Small intestine (tissue), 7 donors: ENCODE measurements at regions not wholly inside any gene's neighbourhood (a gene's known extent, or its start where the extent isn't known, plus 50 kb on each side); places are given as distances from the start of the nearest gene placed in this dataset.

Source experiments
- DNase-seq, 2 donors: peaks; one replicate each; pipeline versions ENCODE4 v3.0.0 to v3.0.0-alpha.2; 2013
- FAIRE-seq: peaks from 2 replicates; lab custom pipeline; 2012; peaks lifted over from hg19 to GRCh38; lab: Jason Lieb, UNC
- H3K27ac ChIP-seq, 3 donors: one replicate each; pipeline ENCODE4 v1.5.1; 2013; ENCODE audit warnings: low read length in 2 of 3, mild to moderate bottlenecking in 2 of 3, control low read depth in 1 of 3, inconsistent platforms in 1 of 3, low read depth in 1 of 3, moderate library complexity in 1 of 3
- H3K27me3 ChIP-seq, 3 donors: one replicate each; pipeline ENCODE4 v1.6.1; 2013; ENCODE audit warnings: low read length in 3 of 3, inconsistent platforms in 1 of 3; ENCODE audit not compliant: control insufficient read depth in 3 of 3, insufficient read depth in 3 of 3
- H3K36me3 ChIP-seq, 3 donors: one replicate each; pipeline ENCODE4 v1.6.1; 2013; ENCODE audit warnings: low read length in 3 of 3, inconsistent platforms in 1 of 3, low read depth in 1 of 3, mild to moderate bottlenecking in 1 of 3, moderate library complexity in 1 of 3; ENCODE audit not compliant: control insufficient read depth in 3 of 3, insufficient read depth in 2 of 3
- H3K4me1 ChIP-seq, 3 donors: one replicate each; pipeline ENCODE4 v1.6.1; 2013; ENCODE audit warnings: low read length in 2 of 3, inconsistent platforms in 1 of 3, low read depth in 1 of 3, mild to moderate bottlenecking in 1 of 3, moderate library complexity in 1 of 3; ENCODE audit not compliant: control insufficient read depth in 3 of 3, insufficient read depth in 2 of 3
- H3K4me3 ChIP-seq, 3 donors: one replicate each; pipeline ENCODE4 v1.5.1; 2013; ENCODE audit warnings: low read length in 3 of 3, control low read depth in 1 of 3, inconsistent platforms in 1 of 3, low read depth in 1 of 3, mild to moderate bottlenecking in 1 of 3, moderate library complexity in 1 of 3
- H3K9me3 ChIP-seq, 2 donors: one replicate each; pipeline ENCODE4 v1.6.1; 2013; ENCODE audit warnings: low read depth in 1 of 2, low read length in 1 of 2; ENCODE audit not compliant: control insufficient read depth in 2 of 2, insufficient read depth in 1 of 2
- WGBS, 3 donors: extraction: QIAGEN DNeasy Blood & Tissue Kit; methylation state at CpG; one replicate each; pipeline ENCODE4 v1.1.7; 2013; 5-methylcytosine and 5-hydroxymethylcytosine counted together
- donor health status: healthy with polysubstance abuse.
- donor health status: control.
- donor health status: control.
- donor health status: Bipolar disorder and iron deficiency.
- donor health status: healthy.

- Histone ChIP-seq H3K4me3 (no peak overlapping the region), H3K4me1 (no peaks in the 10 kb centered on the region), H3K36me3 (no peaks in the 10 kb centered on the region), H3K27me3 (no peaks in the 10 kb centered on the region), H3K27ac (no peak overlapping the region), H3K9me3 (no peaks in the 10 kb centered on the region)
- FAIRE-seq, result no peak
- DNase-seq, result no peak
Observed at GRCh38 chr21:19402870-19403269, 999.3 kb upstream of the TMPRSS15 start.

DNA sequence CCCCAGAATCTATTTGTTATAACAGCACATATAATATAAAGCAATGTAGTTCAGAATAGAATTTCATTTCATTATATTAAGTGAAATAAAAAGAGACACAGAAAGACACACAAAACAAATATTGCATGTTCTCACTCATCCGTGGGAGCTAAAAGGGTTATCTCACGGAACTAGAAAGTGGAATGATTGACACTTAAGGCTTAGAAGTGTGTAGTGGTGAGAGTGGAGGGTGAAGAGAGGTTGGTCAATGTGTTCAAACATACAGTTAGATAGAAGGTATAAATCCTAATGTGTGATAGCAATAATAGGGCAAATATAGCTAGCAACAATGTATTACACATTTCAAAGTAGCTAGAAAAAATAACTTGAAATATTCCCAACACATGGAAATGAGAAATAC, 1001.7 kb upstream of the TMPRSS15 start:
- Histone ChIP-seq H3K36me3 (no peaks in the 10 kb centered on the region), H3K4me1 (no peaks in the 10 kb centered on the region), H3K27ac (no peak overlapping the region), H3K9me3 (peaks cover 0 to 2% of the 10 kb centered on the region in 2 donors), H3K4me3 (no peak overlapping the region), H3K27me3 (no peaks in the 10 kb centered on the region)
- DNase-seq (no peak), FAIRE-seq (no peak)
- 63 to 74% (median 73%) methylated on average over 2 of the region's 2 CpGs for WGBS, 3 donors

DNA sequence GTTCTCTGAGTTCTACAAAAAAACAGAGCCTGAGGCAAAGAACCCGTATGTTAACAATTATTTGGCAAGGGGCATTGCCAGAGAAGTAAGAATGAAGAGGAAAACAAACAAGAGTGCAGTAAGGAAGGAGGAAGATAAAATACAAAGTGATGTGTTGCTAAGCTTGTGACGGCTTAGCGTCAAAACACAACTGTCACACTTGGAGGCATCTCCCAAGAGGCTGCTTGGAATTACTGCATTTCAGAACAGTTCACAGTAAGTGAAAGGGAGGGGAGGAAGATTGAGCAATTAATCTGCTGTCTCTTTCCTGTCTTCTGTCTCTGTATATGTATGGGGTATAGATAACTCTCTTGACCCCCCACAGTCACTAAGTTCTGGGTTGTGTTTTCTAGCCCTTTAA, 1017.0 kb upstream of the TMPRSS15 start:
- DNase-seq (no peak), FAIRE-seq (no peak)
- WGBS, 3 donors, result 69 to 90% (median 74%) methylated on average over 3 of the region's 3 CpGs
- H3K27me3 ChIP-seq, result no peaks in the 10 kb centered on the region
- H3K36me3 ChIP-seq, result no peaks in the 10 kb centered on the region
- H3K4me1 ChIP-seq, result no peaks in the 10 kb centered on the region
- no peak overlapping the region for H3K4me3 ChIP-seq
- H3K27ac ChIP-seq, result no peak overlapping the region
- H3K9me3 ChIP-seq, result peaks cover 0 to 5% of the 10 kb centered on the region in 2 donors

GRCh38 chr21:19433623-19434022, 1030.0 kb upstream of the TMPRSS15 start:
- 76 to 82% (median 78%) methylated on average over 4 of the region's 4 CpGs for WGBS, 3 donors
- H3K4me3 ChIP-seq, result no peak overlapping the region
- no peak for FAIRE-seq

GRCh38 chr21:19440792-19441655, 1037.4 kb upstream of the TMPRSS15 start:
- Histone ChIP-seq H3K9me3 (no peaks in the 10 kb centered on the region), H3K36me3 (no peaks in the 10 kb centered on the region), H3K4me3 (no peak overlapping the region), H3K4me1 (no peaks in the 10 kb centered on the region), H3K27me3 (no peaks in the 10 kb centered on the region), H3K27ac (no peak overlapping the region)
- 32 to 41% (median 36%) methylated on average over 10 of the region's 10 CpGs for WGBS, 3 donors
- FAIRE-seq (no peak), DNase-seq (peak in 1 of 2 donors; percentile 5)

More at GRCh38 chr21:19433623-19434022, 1030.0 kb upstream of the TMPRSS15 start:
- no peak for DNase-seq
- Histone ChIP-seq H3K9me3 (no peaks in the 10 kb centered on the region), H3K4me1 (no peaks in the 10 kb centered on the region), H3K36me3 (no peaks in the 10 kb centered on the region), H3K27ac (no peak overlapping the region), H3K27me3 (no peaks in the 10 kb centered on the region)

DNA sequence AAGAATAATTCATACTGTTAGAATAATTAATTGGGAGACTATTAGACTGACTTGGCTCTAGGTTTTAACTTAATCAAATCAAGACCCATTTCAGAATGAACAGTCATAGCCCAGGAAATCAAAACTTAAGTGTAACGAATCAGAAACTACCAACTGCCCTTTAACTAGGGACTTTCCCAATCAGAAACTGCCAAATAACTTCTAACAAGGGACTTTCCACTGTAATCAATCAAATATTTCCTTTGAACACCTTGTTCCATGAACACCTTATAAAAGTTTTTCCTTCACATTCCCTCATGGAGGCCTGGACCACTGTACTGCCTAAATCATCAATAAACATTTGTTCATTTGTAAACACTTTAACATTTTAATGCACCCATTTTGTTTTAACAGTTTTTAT, 1054.7 kb upstream of the TMPRSS15 start:
- no peaks in the 10 kb centered on the region for H3K36me3 ChIP-seq
- no peaks in the 10 kb centered on the region for H3K27me3 ChIP-seq
- H3K9me3 ChIP-seq, result no peaks in the 10 kb centered on the region
- FAIRE-seq, result no peak
- WGBS, 3 donors, result 17 to 51% (median 27%) methylated on average over 1 of the region's 1 CpG
- H3K27ac ChIP-seq, result no peak overlapping the region
- DNase-seq, result no peak
- no peak overlapping the region for H3K4me3 ChIP-seq
- no peaks in the 10 kb centered on the region for H3K4me1 ChIP-seq

GRCh38 chr21:19461481-19462205, 1058.1 kb upstream of the TMPRSS15 start:
- no peak for DNase-seq
- 77 to 81% (median 80%) methylated on average over 8 of the region's 8 CpGs for WGBS, 3 donors
- no peaks in the 10 kb centered on the region for H3K36me3 ChIP-seq
- no peak overlapping the region for H3K4me3 ChIP-seq
- H3K4me1 ChIP-seq, result no peaks in the 10 kb centered on the region
- H3K27ac ChIP-seq, result no peak overlapping the region
- no peak for FAIRE-seq
- no peaks in the 10 kb centered on the region for H3K27me3 ChIP-seq
- H3K9me3 ChIP-seq, result no peaks in the 10 kb centered on the region

GRCh38 chr21:19463966-19464365, 1060.4 kb upstream of the TMPRSS15 start:
- no peaks in the 10 kb centered on the region for H3K36me3 ChIP-seq
- no peaks in the 10 kb centered on the region for H3K27me3 ChIP-seq
- DNase-seq, result no peak
- no peak overlapping the region for H3K4me3 ChIP-seq
- FAIRE-seq, result no peak
- H3K9me3 ChIP-seq, result peaks cover 0 to 3% of the 10 kb centered on the region in 2 donors
- H3K27ac ChIP-seq, result no peak overlapping the region
- WGBS, 3 donors, result 82 to 95% (median 92%) methylated on average over 1 of the region's 1 CpG
- H3K4me1 ChIP-seq, result no peaks in the 10 kb centered on the region
